ENCODE measurements at regions not wholly inside any gene's neighbourhood (a gene's known extent, or its start where the extent isn't known, plus 50 kb on each side); places are given as distances from the start of the nearest gene placed in this dataset.

- peak; percentile 98 for DNase-seq (ENCODE audit: low read depth)
Measured at GRCh38 chr22:27668828-27669797, 132.4 kb downstream of the MN1 start.

GRCh38 chr22:27669798-27670599, 131.6 kb downstream of the MN1 start:
- no peak for DNase-seq (ENCODE audit: low read depth)

- DNase-seq (ENCODE audit: low read depth), result peak; percentile 78
Measured at GRCh38 chr22:27670701-27671412, 130.7 kb downstream of the MN1 start.

GRCh38 chr22:27671413-27671935, 130.1 kb downstream of the MN1 start:
- DNase-seq (ENCODE audit: low read depth), result peak; percentile 22

- no peak for DNase-seq (ENCODE audit: low read depth)
Measured at GRCh38 chr22:27672721-27673418, 128.7 kb downstream of the MN1 start.

GRCh38 chr22:27673839-27674238, 127.7 kb downstream of the MN1 start:
- no peak for DNase-seq (ENCODE audit: low read depth)

- no peak for DNase-seq (ENCODE audit: low read depth)
Measured at GRCh38 chr22:27674261-27674923, 127.2 kb downstream of the MN1 start.

GRCh38 chr22:27676545-27677213, 124.9 kb downstream of the MN1 start:
- no peak for DNase-seq (ENCODE audit: low read depth)

- DNase-seq (ENCODE audit: low read depth), result no peak
Measured at GRCh38 chr22:27677905-27678458, 123.6 kb downstream of the MN1 start.

GRCh38 chr22:27679176-27679575, 122.4 kb downstream of the MN1 start:
- DNase-seq (ENCODE audit: low read depth), result no peak

- DNase-seq (ENCODE audit: low read depth), result no peak
Measured at GRCh38 chr22:27679693-27680488, 121.7 kb downstream of the MN1 start.

- DNase-seq (ENCODE audit: low read depth), result no peak
Measured at GRCh38 chr22:27680636-27681035, 120.9 kb downstream of the MN1 start.

- DNase-seq (ENCODE audit: low read depth), result no peak
Measured at GRCh38 chr22:27681037-27681436, 120.5 kb downstream of the MN1 start.

GRCh38 chr22:27682437-27682836, 119.1 kb downstream of the MN1 start:
- DNase-seq (ENCODE audit: low read depth), result no peak

- no peak for DNase-seq (ENCODE audit: low read depth)
Measured at GRCh38 chr22:27684901-27685300, 116.7 kb downstream of the MN1 start.

GRCh38 chr22:27685515-27685914, 116.0 kb downstream of the MN1 start:
- DNase-seq (ENCODE audit: low read depth), result no peak

GRCh38 chr22:27685970-27686369, 115.6 kb downstream of the MN1 start:
- DNase-seq (ENCODE audit: low read depth), result no peak

GRCh38 chr22:27686534-27686933, 115.0 kb downstream of the MN1 start:
- DNase-seq (ENCODE audit: low read depth), result no peak

- no peak for DNase-seq (ENCODE audit: low read depth)
Measured at GRCh38 chr22:27687984-27688545, 113.5 kb downstream of the MN1 start.

All from CMK (cell line).